Adrenal gland (tissue), 9 donors: ENCODE measurements at regions not wholly inside any gene's neighbourhood (a gene's known extent, or its start where the extent isn't known, plus 50 kb on each side); places are given as distances from the start of the nearest gene placed in this dataset.
"Not testable (repeated sequence)": the region's sequence is repeated elsewhere in the genome, so short reads cannot be mapped to it uniquely, and the experiment has no call there.

ENCODE experiments used
- DNase-seq, 7 donors: peaks; one replicate each; pipeline ENCODE4 v3.0.0-alpha.2; 2019 to 2020
- H3K27ac ChIP-seq, 5 donors: fragments of 200-600 bp; sonication (generic) in 4 of 5; 1 replicate in 3 of 5; 2 replicates in 2 of 5; pipeline versions ENCODE4 v1.5.1 to v1.8.0; 2016 to 2020; ENCODE audit warnings: mild to moderate bottlenecking in 1 of 5
- H3K27me3 ChIP-seq: fragments of 200-600 bp; 2 replicates; pipeline ENCODE4 v1.8.0; 2021
- H3K36me3 ChIP-seq, 2 donors: fragments of 200-600 bp; replicated peaks in 1 of 2; 1 replicate in 1 of 2; 2 replicates in 1 of 2; pipeline versions ENCODE4 v1.5.1 to v1.8.0; 2018 to 2022
- H3K4me1 ChIP-seq, 2 donors: fragments of 200-600 bp; replicated peaks in 1 of 2; 1 replicate in 1 of 2; 2 replicates in 1 of 2; pipeline versions ENCODE4 v1.5.1 to v1.8.0; 2018 to 2021
- H3K4me3 ChIP-seq, 4 donors: fragments of 200-600 bp; sonication (generic) in 3 of 4; one replicate each; pipeline ENCODE4 v1.5.1; 2016 to 2018
- H3K9me3 ChIP-seq, 3 donors: fragments of 200-600 bp; sonication (generic) in 1 of 3; replicated peaks in 1 of 3; 1 replicate in 2 of 3; 2 replicates in 1 of 3; pipeline versions ENCODE4 v1.5.1 to v1.8.0; 2016 to 2021
- POLR2A ChIP-seq, 2 donors: fragments of 450-650 bp; IDR thresholded peaks; one replicate each; pipeline ENCODE4 v1.6.1; 2017; ENCODE audit warnings: antibody characterized with exemption in 2 of 2, mild to moderate bottlenecking in 2 of 2, moderate library complexity in 1 of 2
- WGBS, 4 donors: extraction: QIAGEN DNeasy Blood & Tissue Kit in 2 of 4; methylation state at CpG; one replicate each; pipeline versions ENCODE4 v1.1.5 to v1.1.7; 2013 to 2017; 5-methylcytosine and 5-hydroxymethylcytosine counted together
- intact Hi-C, 2 donors: fragments of 100-400 bp; cut with DNase I; formaldehyde crosslinking; loops; one replicate each; pipeline versions ENCODE4 v1.14.1 to v1.15.0; 2022 to 2023
- TF ChIP-seq, protein P1 (sequence below), 6 experiments: fragments of 450-650 bp in 4 of 6; fragments of 200-600 bp in 2 of 6; sonication (generic) in 1 of 6; IDR thresholded peaks; 1 replicate in 5 of 6; 2 replicates in 1 of 6; pipeline versions ENCODE4 v1.5.1 to v1.8.0; 2016 to 2021; ENCODE audit warnings: antibody characterized with exemption in 6 of 6, mild to moderate bottlenecking in 2 of 6, moderate library complexity in 1 of 6
- donor health status: healthy with polysubstance abuse.
- donor health status: Bipolar disorder and iron deficiency.
- donor health status: DM: yes; HTN: yes; CAD: no.
- donor health status: DM: no; HTN: no; CAD: no.
- donor health status: DM: no; HTN: no; CAD: no.

DNA sequence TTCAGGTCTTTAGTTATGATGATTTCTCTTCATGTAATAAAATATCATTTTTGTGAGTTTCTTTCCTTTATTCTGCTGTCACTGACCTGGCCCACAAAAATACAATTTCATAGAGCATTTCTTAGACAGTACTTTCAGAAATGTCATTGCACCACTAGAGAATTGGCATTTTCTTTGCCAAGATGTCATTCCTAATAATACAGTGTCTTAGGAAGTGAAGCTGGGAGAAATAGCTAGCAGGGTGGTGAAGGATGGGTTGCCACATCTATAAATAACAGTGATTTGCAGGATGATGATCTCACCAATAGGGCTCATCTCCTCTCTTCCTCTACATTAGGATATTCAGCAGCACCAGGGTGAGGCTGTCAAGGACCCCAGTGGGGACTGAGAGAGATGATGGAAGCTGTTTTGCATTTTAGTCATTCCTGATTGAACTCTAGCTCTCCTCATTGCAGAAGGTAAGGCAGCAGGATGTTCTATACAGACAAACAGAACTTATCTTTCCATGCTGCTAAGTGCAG lies 452.1 kb downstream of the NXPH1 start:
- DNase-seq, result no peak
- Histone ChIP-seq H3K4me1 (no peaks in the 10 kb centered on the region), H3K4me3 (no peak overlapping the region), H3K36me3 (no peaks in the 10 kb centered on the region), H3K9me3 (no peaks in the 10 kb centered on the region), H3K27ac (no peak overlapping the region), H3K27me3 (no peaks in the 10 kb centered on the region)
- intact Hi-C loops, result no loop called here
- TF ChIP-seq, protein P1, sequence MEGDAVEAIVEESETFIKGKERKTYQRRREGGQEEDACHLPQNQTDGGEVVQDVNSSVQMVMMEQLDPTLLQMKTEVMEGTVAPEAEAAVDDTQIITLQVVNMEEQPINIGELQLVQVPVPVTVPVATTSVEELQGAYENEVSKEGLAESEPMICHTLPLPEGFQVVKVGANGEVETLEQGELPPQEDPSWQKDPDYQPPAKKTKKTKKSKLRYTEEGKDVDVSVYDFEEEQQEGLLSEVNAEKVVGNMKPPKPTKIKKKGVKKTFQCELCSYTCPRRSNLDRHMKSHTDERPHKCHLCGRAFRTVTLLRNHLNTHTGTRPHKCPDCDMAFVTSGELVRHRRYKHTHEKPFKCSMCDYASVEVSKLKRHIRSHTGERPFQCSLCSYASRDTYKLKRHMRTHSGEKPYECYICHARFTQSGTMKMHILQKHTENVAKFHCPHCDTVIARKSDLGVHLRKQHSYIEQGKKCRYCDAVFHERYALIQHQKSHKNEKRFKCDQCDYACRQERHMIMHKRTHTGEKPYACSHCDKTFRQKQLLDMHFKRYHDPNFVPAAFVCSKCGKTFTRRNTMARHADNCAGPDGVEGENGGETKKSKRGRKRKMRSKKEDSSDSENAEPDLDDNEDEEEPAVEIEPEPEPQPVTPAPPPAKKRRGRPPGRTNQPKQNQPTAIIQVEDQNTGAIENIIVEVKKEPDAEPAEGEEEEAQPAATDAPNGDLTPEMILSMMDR (IDR thresholded peaks at IDR 0.05), result no peak
- no peak for TF ChIP-seq POLR2A (IDR thresholded peaks at IDR 0.05)

DNA sequence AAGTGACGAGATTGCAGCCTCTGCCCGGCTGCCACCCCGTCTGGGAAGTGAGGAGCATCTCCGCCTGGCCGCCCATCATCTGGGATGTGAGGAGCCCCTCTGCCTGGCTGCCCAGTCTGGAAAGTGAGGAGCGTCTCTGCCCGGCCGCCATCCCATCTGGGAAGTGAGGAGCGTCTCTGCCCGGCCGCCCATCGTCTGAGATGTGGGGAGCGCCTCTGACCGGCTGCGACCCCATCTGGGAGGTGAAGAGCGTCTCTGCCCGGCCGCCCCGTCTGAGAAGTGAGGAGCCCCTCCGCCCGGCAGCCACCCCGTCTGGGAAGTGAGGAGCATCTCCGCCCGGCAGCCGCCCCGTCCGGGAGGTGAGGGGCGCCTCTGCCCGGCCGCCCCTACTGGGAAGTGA lies 456.9 kb downstream of the NXPH1 start:
- WGBS, 4 donors, result 95 to 96% (median 96%) methylated on average over 4 to 30 of the region's 30 CpGs
- H3K36me3 ChIP-seq, H3K4me3 ChIP-seq, intact Hi-C loops, H3K9me3 ChIP-seq, H3K27ac ChIP-seq, H3K4me1 ChIP-seq, H3K27me3 ChIP-seq, DNase-seq: not testable (repeated sequence)

DNA sequence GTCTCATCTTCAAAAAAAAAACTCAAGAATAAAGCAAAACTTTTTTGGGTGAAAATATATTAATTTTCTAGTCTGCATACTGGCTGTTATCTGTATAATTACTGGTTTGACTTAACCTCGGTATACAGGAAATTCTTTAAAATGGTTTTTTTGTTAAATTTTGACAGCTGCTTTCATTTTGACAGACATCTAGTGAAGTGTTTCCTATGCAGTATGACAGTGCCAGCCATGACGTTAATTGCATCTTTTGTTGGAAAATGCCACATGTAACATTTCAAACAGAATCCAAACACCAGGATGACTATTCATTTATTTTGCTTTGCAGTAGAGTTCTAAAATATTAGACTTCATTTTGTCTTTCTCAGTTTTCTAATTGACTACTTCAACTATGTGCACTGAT lies 460.4 kb downstream of the NXPH1 start:
- 58 to 62% (median 60%) methylated on average over 2 of the region's 2 CpGs for WGBS, 4 donors
- no peaks in the 10 kb centered on the region for H3K4me1 ChIP-seq
- no peak for DNase-seq
- H3K27ac ChIP-seq, result no peak overlapping the region
- H3K4me3 ChIP-seq, result no peak overlapping the region
- TF ChIP-seq, protein P1 (IDR thresholded peaks at IDR 0.05), result no peak
- TF ChIP-seq POLR2A (IDR thresholded peaks at IDR 0.05), result no peak
- H3K9me3 ChIP-seq, result no peaks in the 10 kb centered on the region
- H3K27me3 ChIP-seq, result no peaks in the 10 kb centered on the region
- intact Hi-C loops, result no loop called here
- H3K36me3 ChIP-seq, result no peaks in the 10 kb centered on the region

DNA sequence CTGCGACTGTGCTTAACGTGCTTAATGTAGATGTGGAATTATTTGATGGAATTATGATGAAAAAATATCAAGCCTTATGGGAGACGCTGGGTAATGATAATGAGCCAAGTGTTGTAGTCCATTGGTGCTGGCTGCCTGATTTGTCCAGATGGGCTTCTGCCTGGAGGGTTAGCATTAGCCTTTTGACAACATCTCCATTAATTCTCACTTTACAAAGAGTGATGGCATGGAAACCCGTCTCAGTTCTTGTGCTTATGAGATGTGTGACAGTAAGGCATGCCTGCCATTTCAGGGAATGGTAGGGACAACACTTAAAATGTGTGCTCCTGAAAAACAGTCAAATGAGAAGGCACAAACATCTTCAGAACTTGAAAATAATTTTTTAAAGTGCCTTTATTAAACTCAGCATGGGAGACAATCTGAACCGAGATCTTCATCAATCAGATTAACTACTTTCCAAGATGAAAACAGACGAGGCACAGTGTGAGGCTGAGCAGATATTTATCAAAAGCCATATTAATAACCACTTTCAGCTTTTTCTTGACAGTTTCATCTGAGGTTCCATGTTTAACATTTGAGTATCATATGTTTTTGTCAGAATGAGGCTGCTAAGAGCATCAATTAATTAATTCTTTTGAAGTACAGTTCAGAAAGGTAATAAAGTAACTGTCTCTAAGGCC lies 473.1 kb downstream of the NXPH1 start:
- Histone ChIP-seq H3K27ac (no peak overlapping the region), H3K27me3 (no peaks in the 10 kb centered on the region), H3K36me3 (no peaks in the 10 kb centered on the region), H3K4me1 (no peaks in the 10 kb centered on the region), H3K4me3 (no peak overlapping the region), H3K9me3 (no peaks in the 10 kb centered on the region)
- DNase-seq, result no peak
- TF ChIP-seq, protein P1 (IDR thresholded peaks at IDR 0.05), result no peak
- no peak for TF ChIP-seq POLR2A (IDR thresholded peaks at IDR 0.05)
- whole genome bisulfite sequencing, 4 donors, result 70 to 84% (median 78%) methylated on average over 6 of the region's 6 CpGs
- intact Hi-C loops, result no loop called here

DNA sequence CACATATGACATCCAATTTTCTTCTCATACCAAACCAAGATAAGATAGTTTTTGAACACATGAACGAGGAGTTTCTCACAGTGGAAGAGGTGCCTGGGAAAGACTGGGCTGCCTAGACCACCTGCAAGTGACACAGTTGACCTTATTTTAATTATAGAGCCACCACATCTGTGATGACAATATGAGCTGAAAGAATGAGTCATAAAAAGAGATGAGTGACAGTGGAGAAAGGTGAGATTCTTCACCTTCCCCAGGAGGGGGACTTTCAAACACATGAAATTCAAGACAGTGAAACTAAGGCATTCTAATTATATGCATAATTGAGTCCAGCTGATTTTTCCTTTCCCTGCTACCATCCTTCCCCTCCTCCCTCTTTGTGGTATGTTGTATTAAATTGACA lies 475.5 kb downstream of the NXPH1 start:
- Histone ChIP-seq H3K4me3 (no peak overlapping the region), H3K4me1 (no peaks in the 10 kb centered on the region), H3K27ac (no peak overlapping the region), H3K9me3 (no peaks in the 10 kb centered on the region), H3K27me3 (no peaks in the 10 kb centered on the region), H3K36me3 (no peaks in the 10 kb centered on the region)
- WGBS, 4 donors, result 57 to 73% (median 69%) methylated on average over 1 of the region's 1 CpG
- TF ChIP-seq, protein P1 (IDR thresholded peaks at IDR 0.05), result no peak
- no peak for TF ChIP-seq POLR2A (IDR thresholded peaks at IDR 0.05)
- no peak for DNase-seq
- intact Hi-C loops, result no loop called here
